A673 (cell line): ENCODE measurements at regions not wholly inside any gene's neighbourhood (a gene's known extent, or its start where the extent isn't known, plus 50 kb on each side); places are given as distances from the start of the nearest gene placed in this dataset.

Source experiments
- EZH2 ChIP-seq: fragments of 200-600 bp; sonication (generic); IDR thresholded peaks from 2 replicates; pipeline ENCODE4 v1.6.1; 2017; ENCODE audit warnings: borderline replicate concordance, low read depth, mild to moderate bottlenecking, mixed read lengths, antibody characterized with exemption, low read length; ENCODE audit not compliant: poor library complexity, severe bottlenecking
- TF ChIP-seq, protein P1 (sequence below): fragments of 300-800, 200-600 bp; sonication (generic); conservative IDR thresholded peaks from 2 replicates; pipeline ENCODE4 v1.5.1; 2017; ENCODE audit warnings: low read depth, mild to moderate bottlenecking, antibody characterized with exemption, low read length, moderate library complexity, mixed read lengths

- no peak for TF ChIP-seq EZH2
- TF ChIP-seq, protein P1, sequence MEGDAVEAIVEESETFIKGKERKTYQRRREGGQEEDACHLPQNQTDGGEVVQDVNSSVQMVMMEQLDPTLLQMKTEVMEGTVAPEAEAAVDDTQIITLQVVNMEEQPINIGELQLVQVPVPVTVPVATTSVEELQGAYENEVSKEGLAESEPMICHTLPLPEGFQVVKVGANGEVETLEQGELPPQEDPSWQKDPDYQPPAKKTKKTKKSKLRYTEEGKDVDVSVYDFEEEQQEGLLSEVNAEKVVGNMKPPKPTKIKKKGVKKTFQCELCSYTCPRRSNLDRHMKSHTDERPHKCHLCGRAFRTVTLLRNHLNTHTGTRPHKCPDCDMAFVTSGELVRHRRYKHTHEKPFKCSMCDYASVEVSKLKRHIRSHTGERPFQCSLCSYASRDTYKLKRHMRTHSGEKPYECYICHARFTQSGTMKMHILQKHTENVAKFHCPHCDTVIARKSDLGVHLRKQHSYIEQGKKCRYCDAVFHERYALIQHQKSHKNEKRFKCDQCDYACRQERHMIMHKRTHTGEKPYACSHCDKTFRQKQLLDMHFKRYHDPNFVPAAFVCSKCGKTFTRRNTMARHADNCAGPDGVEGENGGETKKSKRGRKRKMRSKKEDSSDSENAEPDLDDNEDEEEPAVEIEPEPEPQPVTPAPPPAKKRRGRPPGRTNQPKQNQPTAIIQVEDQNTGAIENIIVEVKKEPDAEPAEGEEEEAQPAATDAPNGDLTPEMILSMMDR, result no peak
These were observed 232.3 kb downstream of the SCG2 start for GRCh38 chr2:223369889-223370288.
